Neural cell (in vitro differentiated cells): ENCODE measurements at regions not wholly inside any gene's neighbourhood (a gene's known extent, or its start where the extent isn't known, plus 50 kb on each side); places are given as distances from the start of the nearest gene placed in this dataset.

ENCODE experiments used
- H2AFZ ChIP-seq: fragments of 200-600, 300-800 bp; sonication (generic), shearing (Covaris generic); 2 replicates; pipeline ENCODE4 v1.6.0; 2014; ENCODE audit warnings: low read depth, mild to moderate bottlenecking, antibody characterized with exemption, low read length, moderate library complexity
- H3F3A ChIP-seq: fragments of 200-600 bp; shearing (Covaris generic); 2 replicates; pipeline ENCODE4 v1.6.1; 2016; ENCODE audit warnings: mild to moderate bottlenecking, moderate library complexity, mixed read lengths, antibody characterized with exemption, low read length; ENCODE audit not compliant: insufficient read depth, poor library complexity, severe bottlenecking
- H3K27ac ChIP-seq: fragments of 200-600, 300-800 bp; sonication (generic), shearing (Covaris generic); 2 replicates; pipeline ENCODE4 v1.5.1; 2014; ENCODE audit warnings: mild to moderate bottlenecking, low read length, moderate library complexity
- H3K27me3 ChIP-seq: fragments of 300-800, 200-600 bp; sonication (generic), shearing (Covaris generic); 2 replicates; pipeline ENCODE4 v1.6.0; 2014; ENCODE audit warnings: mild to moderate bottlenecking, low read depth, low read length, moderate library complexity; ENCODE audit not compliant: insufficient read depth
- H3K36me3 ChIP-seq: fragments of 300-800, 200-600 bp; sonication (generic), shearing (Covaris generic); 2 replicates; pipeline ENCODE4 v1.5.1; 2014; ENCODE audit warnings: mild to moderate bottlenecking, antibody characterized with exemption, low read length, moderate library complexity; ENCODE audit not compliant: insufficient read depth
- H3K4me2 ChIP-seq: fragments of 300-800, 200-600 bp; sonication (generic), shearing (Covaris generic); 2 replicates; pipeline ENCODE4 v1.6.0; 2014; ENCODE audit warnings: mild to moderate bottlenecking, low read length
- H3K4me3 ChIP-seq: fragments of 300-800, 200-600 bp; sonication (generic), shearing (Covaris generic); 2 replicates; pipeline ENCODE4 v1.5.1; 2014; ENCODE audit warnings: mild to moderate bottlenecking, low read length, moderate library complexity
- H3K79me2 ChIP-seq: fragments of 200-600 bp; shearing (Covaris generic); replicated peaks from 2 replicates; pipeline ENCODE4 v1.6.0; 2014; ENCODE audit warnings: mild to moderate bottlenecking, low read length, moderate library complexity; ENCODE audit not compliant: insufficient read depth
- H3K9ac ChIP-seq: fragments of 300-800, 200-600 bp; sonication (generic), shearing (Covaris generic); 2 replicates; pipeline ENCODE4 v1.6.1; 2016; ENCODE audit warnings: mild to moderate bottlenecking, low read length, mixed read lengths
- H3K9me2 ChIP-seq: fragments of 200-600 bp; shearing (Covaris generic); 2 replicates; pipeline ENCODE4 v1.6.1; 2016; ENCODE audit warnings: mild to moderate bottlenecking, low read length, mixed read lengths; ENCODE audit not compliant: insufficient read depth
- H3K9me3 ChIP-seq: fragments of 200-600, 300-800 bp; sonication (generic), shearing (Covaris generic); 2 replicates; pipeline ENCODE4 v1.6.1; 2016; ENCODE audit warnings: mild to moderate bottlenecking, mixed run types, low read length, moderate library complexity, mixed read lengths
- H4K20me1 ChIP-seq: fragments of 200-600 bp; shearing (Covaris generic); 2 replicates; pipeline ENCODE4 v1.6.1; 2016; ENCODE audit warnings: mild to moderate bottlenecking, mixed run types; ENCODE audit not compliant: insufficient read depth
- EP300 ChIP-seq: fragments of 450-650 bp; conservative IDR thresholded peaks from 2 replicates; pipeline ENCODE4 v1.6.1; 2014; ENCODE audit warnings: antibody characterized with exemption, mild to moderate bottlenecking, moderate library complexity; ENCODE audit not compliant: poor library complexity, severe bottlenecking
- EZH2 ChIP-seq: fragments of 200-600, 300-800 bp; shearing (Covaris generic), sonication (generic); IDR thresholded peaks from 2 replicates; pipeline ENCODE4 v1.6.1; 2014; ENCODE audit warnings: antibody characterized with exemption, low read length, borderline replicate concordance, mild to moderate bottlenecking; ENCODE audit not compliant: insufficient read depth, poor library complexity, severe bottlenecking
- MXI1 ChIP-seq: fragments of 450-650 bp; conservative IDR thresholded peaks from 2 replicates; pipeline ENCODE4 v1.6.1; 2014; ENCODE audit warnings: antibody characterized with exemption, mild to moderate bottlenecking; ENCODE audit not compliant: poor library complexity, severe bottlenecking
- POLR2AphosphoS5 ChIP-seq: IDR thresholded peaks from 2 replicates; pipeline ENCODE4 v1.6.1; 2012
- RAD21 ChIP-seq: fragments of 450-650 bp; conservative IDR thresholded peaks from 2 replicates; pipeline ENCODE4 v1.6.1; 2014; ENCODE audit warnings: antibody characterized with exemption, mild to moderate bottlenecking, moderate library complexity
- SMC3 ChIP-seq: fragments of 450-650 bp; conservative IDR thresholded peaks from 2 replicates; pipeline ENCODE4 v1.6.1; 2014; ENCODE audit warnings: antibody characterized with exemption, mild to moderate bottlenecking, moderate library complexity; ENCODE audit not compliant: poor library complexity
- TAF1 ChIP-seq: IDR thresholded peaks from 2 replicates; pipeline ENCODE4 v1.6.1; 2012; ENCODE audit warnings: low read depth
- TF ChIP-seq, protein P1 (sequence below): fragments of 450-650 bp; IDR thresholded peaks from 2 replicates; pipeline ENCODE4 v1.5.1; 2014; ENCODE audit warnings: antibody characterized with exemption, mild to moderate bottlenecking, moderate library complexity; ENCODE audit not compliant: poor library complexity, severe bottlenecking
- TF ChIP-seq, protein P2 (sequence below): IDR thresholded peaks from 2 replicates; pipeline ENCODE4 v1.6.1; 2012; ENCODE audit warnings: borderline replicate concordance

DNA sequence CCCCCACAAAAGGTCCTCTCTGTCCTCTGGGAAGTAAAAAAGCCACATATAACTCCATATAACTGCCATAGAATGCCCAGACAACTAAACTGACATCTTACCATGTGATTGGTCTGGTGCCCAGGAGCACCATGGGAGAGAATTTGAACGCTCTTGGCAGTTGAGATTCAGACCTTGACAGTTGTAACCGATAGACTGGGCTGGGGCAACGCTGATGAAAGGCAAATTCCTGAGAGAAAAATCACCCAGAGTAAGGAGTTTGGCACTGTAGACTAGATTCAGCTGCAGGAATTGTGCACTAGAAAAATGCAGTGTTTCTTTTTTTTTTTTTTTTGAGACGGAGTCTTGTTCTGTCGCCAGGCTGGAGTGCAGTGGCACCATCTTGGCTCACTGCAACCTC is 240.5 kb downstream of the SOX2 start:
- H3F3A ChIP-seq = no peaks in the 10 kb centered on the region
- H3K36me3 ChIP-seq = no peaks in the 10 kb centered on the region
- H3K4me3 ChIP-seq = no peak overlapping the region
- no peak overlapping the region for H3K27ac ChIP-seq
- no peak overlapping the region for H3K4me2 ChIP-seq
- no peak overlapping the region for H3K9ac ChIP-seq
- no peak overlapping the region for H2AFZ ChIP-seq
- no peaks in the 10 kb centered on the region for H3K79me2 ChIP-seq
- TF ChIP-seq EZH2 (no peak), EP300 (no peak), POLR2AphosphoS5 (no peak), MXI1 (no peak), RAD21 (no peak), SMC3 (no peak), TAF1 (no peak)
- TF ChIP-seq, protein P1, sequence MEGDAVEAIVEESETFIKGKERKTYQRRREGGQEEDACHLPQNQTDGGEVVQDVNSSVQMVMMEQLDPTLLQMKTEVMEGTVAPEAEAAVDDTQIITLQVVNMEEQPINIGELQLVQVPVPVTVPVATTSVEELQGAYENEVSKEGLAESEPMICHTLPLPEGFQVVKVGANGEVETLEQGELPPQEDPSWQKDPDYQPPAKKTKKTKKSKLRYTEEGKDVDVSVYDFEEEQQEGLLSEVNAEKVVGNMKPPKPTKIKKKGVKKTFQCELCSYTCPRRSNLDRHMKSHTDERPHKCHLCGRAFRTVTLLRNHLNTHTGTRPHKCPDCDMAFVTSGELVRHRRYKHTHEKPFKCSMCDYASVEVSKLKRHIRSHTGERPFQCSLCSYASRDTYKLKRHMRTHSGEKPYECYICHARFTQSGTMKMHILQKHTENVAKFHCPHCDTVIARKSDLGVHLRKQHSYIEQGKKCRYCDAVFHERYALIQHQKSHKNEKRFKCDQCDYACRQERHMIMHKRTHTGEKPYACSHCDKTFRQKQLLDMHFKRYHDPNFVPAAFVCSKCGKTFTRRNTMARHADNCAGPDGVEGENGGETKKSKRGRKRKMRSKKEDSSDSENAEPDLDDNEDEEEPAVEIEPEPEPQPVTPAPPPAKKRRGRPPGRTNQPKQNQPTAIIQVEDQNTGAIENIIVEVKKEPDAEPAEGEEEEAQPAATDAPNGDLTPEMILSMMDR = no peak
- TF ChIP-seq, protein P2, sequence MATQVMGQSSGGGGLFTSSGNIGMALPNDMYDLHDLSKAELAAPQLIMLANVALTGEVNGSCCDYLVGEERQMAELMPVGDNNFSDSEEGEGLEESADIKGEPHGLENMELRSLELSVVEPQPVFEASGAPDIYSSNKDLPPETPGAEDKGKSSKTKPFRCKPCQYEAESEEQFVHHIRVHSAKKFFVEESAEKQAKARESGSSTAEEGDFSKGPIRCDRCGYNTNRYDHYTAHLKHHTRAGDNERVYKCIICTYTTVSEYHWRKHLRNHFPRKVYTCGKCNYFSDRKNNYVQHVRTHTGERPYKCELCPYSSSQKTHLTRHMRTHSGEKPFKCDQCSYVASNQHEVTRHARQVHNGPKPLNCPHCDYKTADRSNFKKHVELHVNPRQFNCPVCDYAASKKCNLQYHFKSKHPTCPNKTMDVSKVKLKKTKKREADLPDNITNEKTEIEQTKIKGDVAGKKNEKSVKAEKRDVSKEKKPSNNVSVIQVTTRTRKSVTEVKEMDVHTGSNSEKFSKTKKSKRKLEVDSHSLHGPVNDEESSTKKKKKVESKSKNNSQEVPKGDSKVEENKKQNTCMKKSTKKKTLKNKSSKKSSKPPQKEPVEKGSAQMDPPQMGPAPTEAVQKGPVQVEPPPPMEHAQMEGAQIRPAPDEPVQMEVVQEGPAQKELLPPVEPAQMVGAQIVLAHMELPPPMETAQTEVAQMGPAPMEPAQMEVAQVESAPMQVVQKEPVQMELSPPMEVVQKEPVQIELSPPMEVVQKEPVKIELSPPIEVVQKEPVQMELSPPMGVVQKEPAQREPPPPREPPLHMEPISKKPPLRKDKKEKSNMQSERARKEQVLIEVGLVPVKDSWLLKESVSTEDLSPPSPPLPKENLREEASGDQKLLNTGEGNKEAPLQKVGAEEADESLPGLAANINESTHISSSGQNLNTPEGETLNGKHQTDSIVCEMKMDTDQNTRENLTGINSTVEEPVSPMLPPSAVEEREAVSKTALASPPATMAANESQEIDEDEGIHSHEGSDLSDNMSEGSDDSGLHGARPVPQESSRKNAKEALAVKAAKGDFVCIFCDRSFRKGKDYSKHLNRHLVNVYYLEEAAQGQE = no peak
- no peaks in the 10 kb centered on the region for H4K20me1 ChIP-seq
- H3K9me3 ChIP-seq = no peaks in the 10 kb centered on the region
- no peaks in the 10 kb centered on the region for H3K9me2 ChIP-seq
- no peaks in the 10 kb centered on the region for H3K27me3 ChIP-seq

DNA sequence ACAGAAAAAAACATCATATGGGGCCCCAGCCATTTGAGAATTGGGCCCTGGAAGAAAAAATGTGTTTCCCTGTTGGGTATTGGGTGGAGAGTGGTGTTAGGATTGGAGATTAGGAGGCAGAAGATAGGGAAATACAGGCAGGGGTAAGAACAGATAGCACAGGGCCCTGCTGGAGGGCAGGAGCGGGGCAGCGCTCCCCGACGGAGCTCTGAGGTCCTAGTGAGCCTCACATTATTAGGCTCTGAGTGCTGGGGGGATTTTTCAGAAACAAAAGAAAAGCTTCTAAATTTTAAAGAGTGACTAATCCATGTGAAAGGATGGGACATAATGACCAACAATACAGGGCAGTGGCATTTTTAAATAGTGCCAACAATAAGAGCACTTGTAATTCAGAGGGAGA is 241.2 kb downstream of the SOX2 start:
- no peak overlapping the region for H3K9ac ChIP-seq
- no peaks in the 10 kb centered on the region for H3K27me3 ChIP-seq
- no peak overlapping the region for H3K27ac ChIP-seq
- H3K4me2 ChIP-seq = no peak overlapping the region
- no peaks in the 10 kb centered on the region for H3K9me3 ChIP-seq
- H3F3A ChIP-seq = no peaks in the 10 kb centered on the region
- no peaks in the 10 kb centered on the region for H4K20me1 ChIP-seq
- H3K79me2 ChIP-seq = no peaks in the 10 kb centered on the region
- TF ChIP-seq, protein P2 = no peak
- TF ChIP-seq EP300 (no peak), SMC3 (no peak), RAD21 (no peak)
- TF ChIP-seq, protein P1 = no peak
- H3K36me3 ChIP-seq = no peaks in the 10 kb centered on the region
- no peaks in the 10 kb centered on the region for H3K9me2 ChIP-seq
- H3K4me3 ChIP-seq = no peak overlapping the region
- no peak overlapping the region for H2AFZ ChIP-seq
